Neuronal stem cell (in vitro differentiated cells): ENCODE measurements at regions not wholly inside any gene's neighbourhood (a gene's known extent, or its start where the extent isn't known, plus 50 kb on each side); places are given as distances from the start of the nearest gene placed in this dataset.
A peak's percentile ranks its signal among the peaks of the same experiment; 100 is the strongest.

Source experiments
- DNase-seq: peaks from one replicate; pipeline ENCODE4 v3.0.0-alpha.2; 2013; ENCODE audit warnings: low spot score
- H2AFZ ChIP-seq: one replicate; pipeline ENCODE4 v1.6.1; 2013; ENCODE audit warnings: mild to moderate bottlenecking, low read length, inconsistent platforms
- H2AK5ac ChIP-seq: 2 replicates; pipeline ENCODE4 v1.6.1; 2013; ENCODE audit warnings: low read depth, mild to moderate bottlenecking, inconsistent platforms, low read length, moderate library complexity, mixed read lengths
- H2BK120ac ChIP-seq: 2 replicates; pipeline ENCODE4 v1.6.1; 2013; ENCODE audit warnings: low read depth, mild to moderate bottlenecking, inconsistent platforms, low read length, moderate library complexity, mixed read lengths
- H2BK12ac ChIP-seq: one replicate; pipeline ENCODE4 v1.6.1; 2013; ENCODE audit warnings: low read length, inconsistent platforms
- H2BK15ac ChIP-seq: 2 replicates; pipeline ENCODE4 v1.6.1; 2013; ENCODE audit warnings: mild to moderate bottlenecking, low read length, inconsistent platforms, mixed read lengths
- H2BK5ac ChIP-seq: one replicate; pipeline ENCODE4 v1.6.1; 2013; ENCODE audit warnings: inconsistent platforms, mild to moderate bottlenecking, low read length, moderate library complexity
- H3K14ac ChIP-seq: one replicate; pipeline ENCODE4 v1.6.1; 2013; ENCODE audit warnings: low read length, inconsistent platforms
- H3K18ac ChIP-seq: 2 replicates; pipeline ENCODE4 v1.6.1; 2013; ENCODE audit warnings: low read length, inconsistent platforms
- H3K23ac ChIP-seq: 2 replicates; pipeline ENCODE4 v1.6.1; 2013; ENCODE audit warnings: low read depth, mild to moderate bottlenecking, mixed read lengths, low read length, inconsistent platforms; ENCODE audit not compliant: poor library complexity
- H3K27ac ChIP-seq: replicated peaks from 3 replicates; pipeline ENCODE4 v1.5.1; 2013; ENCODE audit warnings: low read length, inconsistent platforms
- H3K27me3 ChIP-seq, 3 experiments: 2 replicates each; pipeline ENCODE4 v1.6.1; 2013; ENCODE audit warnings: low read length in 3 of 3, mild to moderate bottlenecking in 2 of 3, inconsistent platforms in 1 of 3, low read depth in 1 of 3, mixed read lengths in 1 of 3, moderate library complexity in 1 of 3; ENCODE audit not compliant: control insufficient read depth in 3 of 3, insufficient read depth in 3 of 3
- H3K36me3 ChIP-seq, 2 donors: replicated peaks in 1 of 2; 2 replicates each; pipeline ENCODE4 v1.6.1; 2013; ENCODE audit warnings: low read length in 2 of 2; ENCODE audit not compliant: control insufficient read depth in 2 of 2, insufficient read depth in 2 of 2
- H3K4ac ChIP-seq: 2 replicates; pipeline ENCODE4 v1.6.1; 2013; ENCODE audit warnings: inconsistent platforms, mild to moderate bottlenecking, low read length, moderate library complexity
- H3K4me1 ChIP-seq, 2 donors: 1 replicate in 1 of 2; 2 replicates in 1 of 2; pipeline ENCODE4 v1.6.1; 2013; ENCODE audit warnings: low read length in 2 of 2, low read depth in 1 of 2; ENCODE audit not compliant: control insufficient read depth in 2 of 2, insufficient read depth in 1 of 2
- H3K4me2 ChIP-seq: one replicate; pipeline ENCODE4 v1.6.1; 2013; ENCODE audit warnings: mild to moderate bottlenecking, low read length, inconsistent platforms; ENCODE audit not compliant: insufficient read depth, poor library complexity, severe bottlenecking
- H3K4me3 ChIP-seq, 2 donors: 2 replicates each; pipeline ENCODE4 v1.5.1; 2013; ENCODE audit warnings: low read length in 2 of 2, mild to moderate bottlenecking in 2 of 2, inconsistent platforms in 1 of 2, moderate library complexity in 1 of 2
- H3K79me1 ChIP-seq: one replicate; pipeline ENCODE4 v1.6.1; 2013; ENCODE audit warnings: low read depth, mild to moderate bottlenecking, inconsistent platforms, low read length, moderate library complexity
- H3K9ac ChIP-seq: one replicate; pipeline ENCODE4 v1.6.1; 2013; ENCODE audit warnings: mild to moderate bottlenecking, low read depth, low read length, inconsistent platforms; ENCODE audit not compliant: poor library complexity
- H3K9me3 ChIP-seq, 2 donors: replicated peaks in 1 of 2; 2 replicates each; pipeline versions ENCODE3 to v1.6.1; 2013; ENCODE audit warnings: low read length in 2 of 2, mild to moderate bottlenecking in 2 of 2, inconsistent platforms in 1 of 2, low read depth in 1 of 2, mixed read lengths in 1 of 2, moderate library complexity in 1 of 2; ENCODE audit not compliant: control insufficient read depth in 2 of 2, insufficient read depth in 1 of 2
- H4K8ac ChIP-seq: one replicate; pipeline ENCODE4 v1.6.1; 2013; ENCODE audit warnings: low read depth, mild to moderate bottlenecking, inconsistent platforms, low read length, moderate library complexity
- H4K91ac ChIP-seq: one replicate; pipeline ENCODE4 v1.6.1; 2013; ENCODE audit warnings: low read length, low read depth, mild to moderate bottlenecking, inconsistent platforms; ENCODE audit not compliant: poor library complexity
- WGBS, 2 donors: extraction: QIAGEN DNeasy Blood & Tissue Kit; methylation state at CpG; one replicate each; pipeline ENCODE4 v1.1.7; 2013; ENCODE audit warnings: missing lambda C conversion rate in 2 of 2, mixed read lengths in 1 of 2; ENCODE audit not compliant: insufficient read length in 2 of 2, insufficient replicate concordance in 1 of 2; ENCODE audit errors: extremely low coverage in 2 of 2; 5-methylcytosine and 5-hydroxymethylcytosine counted together

- peak overlapping the region; percentile 50 for H3K9ac ChIP-seq
- no peak overlapping the region for H2AFZ ChIP-seq
- H2BK12ac ChIP-seq, result peak overlapping the region; percentile 59
- H3K36me3 ChIP-seq, result no peaks in the 10 kb centered on the region
- no peaks in the 10 kb centered on the region for H3K79me1 ChIP-seq
- no peak overlapping the region for H3K4ac ChIP-seq
- peaks cover 0 to 2% of the 10 kb centered on the region in 2 donors for H3K4me1 ChIP-seq
- peaks cover 0 to 2% (median 0%) of the 10 kb centered on the region in 3 experiments for H3K27me3 ChIP-seq
- peak overlapping the region; percentile 84 for H3K18ac ChIP-seq
- no peak overlapping the region for H4K8ac ChIP-seq
- no peak overlapping the region for H3K4me2 ChIP-seq
- H3K27ac ChIP-seq, result no peak overlapping the region
- WGBS, 2 donors, result no CpG with 5 or more reads among the region's 3 CpGs
- no peak overlapping the region for H2BK120ac ChIP-seq
- H4K91ac ChIP-seq, result no peak overlapping the region
- peak overlapping the region; percentile 49 for H2BK15ac ChIP-seq
- H3K14ac ChIP-seq, result no peak overlapping the region
- DNase-seq, result no peak
- no peak overlapping the region for H3K4me3 ChIP-seq
- H3K23ac ChIP-seq, result no peak overlapping the region
- H2BK5ac ChIP-seq, result no peak overlapping the region
- no peaks in the 10 kb centered on the region for H3K9me3 ChIP-seq
- H2AK5ac ChIP-seq, result peak overlapping the region; percentile 74
Measured at GRCh38 chr10:69731184-69731583, 70.5 kb upstream of the COL13A1 start.

DNA sequence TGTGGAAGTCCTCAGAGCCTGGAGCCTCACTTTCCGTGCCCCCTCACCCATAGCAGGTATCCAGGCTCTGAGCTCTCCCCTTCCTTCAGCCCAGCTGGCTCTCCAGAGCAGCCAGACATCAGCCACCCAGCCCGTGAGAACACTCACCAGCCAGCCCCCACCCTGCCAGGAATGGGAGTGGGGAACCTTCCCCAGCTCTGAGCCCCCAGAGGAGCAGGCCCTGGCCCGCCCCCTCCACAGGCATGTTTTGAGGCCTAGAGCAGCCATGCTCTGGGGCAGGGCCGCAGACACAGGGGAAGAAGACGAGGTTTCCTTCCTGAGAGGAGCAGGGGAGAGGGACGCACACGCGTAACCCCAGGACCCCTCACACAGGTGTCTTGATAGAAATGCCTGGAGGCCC, 70.0 kb upstream of the COL13A1 start:
- Histone ChIP-seq H2BK120ac (no peak overlapping the region), H2AK5ac (peak overlapping the region; percentile 74), H3K27ac (no peak overlapping the region), H3K4me2 (no peak overlapping the region), H3K9ac (no peak overlapping the region), H2BK5ac (no peak overlapping the region), H3K79me1 (no peaks in the 10 kb centered on the region), H3K27me3 (peaks cover 0 to 2% (median 0%) of the 10 kb centered on the region in 3 experiments), H3K18ac (peak overlapping the region; percentile 84), H4K91ac (no peak overlapping the region), H2AFZ (no peak overlapping the region), H3K36me3 (no peaks in the 10 kb centered on the region), H2BK12ac (peak overlapping the region; percentile 59), H3K14ac (no peak overlapping the region), H3K23ac (peak overlapping the region; percentile 48), H4K8ac (no peak overlapping the region), H3K4me3 (no peak overlapping the region), H3K9me3 (no peaks in the 10 kb centered on the region), H3K4me1 (peaks cover 0 to 2% of the 10 kb centered on the region in 2 donors), H3K4ac (peak overlapping the region; percentile 92), H2BK15ac (peak overlapping the region; percentile 49)
- no CpG with 5 or more reads among the region's 8 CpGs for WGBS, 2 donors
- no peak for DNase-seq

DNA sequence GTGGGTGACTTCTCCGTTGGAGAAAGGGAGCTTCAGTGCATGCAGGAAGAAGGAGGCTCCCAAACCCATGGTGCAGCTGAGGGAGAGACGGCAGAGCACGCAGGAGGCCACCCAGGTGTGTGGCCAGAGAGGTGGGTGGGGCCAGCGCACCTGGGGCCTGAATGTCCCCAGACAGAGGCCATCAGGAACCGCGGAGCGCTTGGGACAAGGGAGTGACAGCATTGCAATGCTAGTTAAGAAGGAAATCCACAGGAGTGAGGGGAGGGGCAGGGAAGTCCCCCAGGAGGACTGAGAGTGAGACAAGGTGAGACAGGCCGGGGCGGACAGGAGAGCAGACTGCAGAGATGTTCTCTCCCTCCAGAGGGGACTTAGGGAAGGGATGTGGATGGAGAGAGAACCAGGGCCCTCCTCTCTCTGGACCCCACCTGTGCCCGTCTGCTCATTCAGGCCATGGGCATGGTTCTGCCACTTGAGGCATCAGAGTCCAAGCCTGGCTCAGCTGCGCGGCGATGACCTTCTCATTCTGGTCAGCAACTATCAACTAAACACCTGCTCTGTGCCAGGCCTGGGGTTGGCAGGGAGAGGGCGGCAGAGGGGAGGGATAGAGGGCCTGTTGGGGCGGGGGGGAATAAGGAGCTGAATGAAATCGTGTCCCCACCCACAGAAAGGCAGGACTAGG, 69.4 kb upstream of the COL13A1 start:
- Histone ChIP-seq H2BK120ac (no peak overlapping the region), H4K8ac (no peak overlapping the region), H3K4ac (peak overlapping the region; percentile 92), H2BK12ac (no peak overlapping the region), H3K27ac (no peak overlapping the region), H3K9me3 (no peaks in the 10 kb centered on the region), H4K91ac (no peak overlapping the region), H3K9ac (no peak overlapping the region), H2AFZ (no peak overlapping the region), H3K4me2 (no peak overlapping the region), H3K4me1 (peaks cover 0 to 2% of the 10 kb centered on the region in 2 donors), H3K4me3 (no peak overlapping the region), H2BK15ac (peak overlapping the region; percentile 49), H3K14ac (no peak overlapping the region), H3K18ac (peak overlapping the region; percentile 84), H3K79me1 (no peaks in the 10 kb centered on the region), H3K23ac (peak overlapping the region; percentile 48), H3K36me3 (no peaks in the 10 kb centered on the region), H3K27me3 (peaks cover 0 to 2% (median 0%) of the 10 kb centered on the region in 3 experiments), H2BK5ac (peak overlapping the region; percentile 45), H2AK5ac (peak overlapping the region; percentile 71)
- no CpG with 5 or more reads among the region's 16 CpGs for WGBS, 2 donors
- DNase-seq, result no peak

DNA sequence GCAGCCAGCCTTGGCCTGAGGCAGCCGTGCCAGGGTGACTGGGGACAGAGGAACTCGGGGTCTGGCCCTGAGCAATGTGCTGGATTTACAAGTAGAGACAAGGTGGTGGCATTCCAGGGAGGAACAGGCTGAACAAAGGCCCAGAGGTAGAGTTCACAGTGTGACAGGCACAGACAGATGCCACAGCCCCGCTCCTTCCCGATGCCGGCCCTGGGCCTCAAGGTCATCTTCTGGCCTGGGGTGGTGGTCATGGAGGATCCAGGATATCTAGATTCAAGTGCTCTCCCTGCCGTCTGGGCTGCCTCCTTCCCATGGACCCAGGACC, 68.9 kb upstream of the COL13A1 start:
- no peak for DNase-seq
- Histone ChIP-seq H4K8ac (no peak overlapping the region), H3K4me1 (peaks cover 0 to 2% of the 10 kb centered on the region in 2 donors), H3K18ac (no peak overlapping the region), H3K27me3 (peaks cover 0 to 2% (median 0%) of the 10 kb centered on the region in 3 experiments), H2BK120ac (no peak overlapping the region), H3K79me1 (no peaks in the 10 kb centered on the region), H2BK12ac (no peak overlapping the region), H2BK5ac (peak overlapping the region; percentile 45), H3K4me2 (no peak overlapping the region), H3K36me3 (no peaks in the 10 kb centered on the region), H2BK15ac (no peak overlapping the region), H3K4me3 (no peak overlapping the region), H3K4ac (no peak overlapping the region), H3K23ac (no peak overlapping the region), H2AFZ (no peak overlapping the region), H4K91ac (no peak overlapping the region), H3K9me3 (no peaks in the 10 kb centered on the region), H2AK5ac (peak overlapping the region; percentile 71), H3K14ac (no peak overlapping the region), H3K27ac (no peak overlapping the region), H3K9ac (no peak overlapping the region)
- no CpG with 5 or more reads among the region's 6 CpGs for whole genome bisulfite sequencing, 2 donors
